ENCODE measurements at regions not wholly inside any gene's neighbourhood (a gene's known extent, or its start where the extent isn't known, plus 50 kb on each side); places are given as distances from the start of the nearest gene placed in this dataset.
A peak's percentile ranks its signal among the peaks of the same experiment; 100 is the strongest.

DNA sequence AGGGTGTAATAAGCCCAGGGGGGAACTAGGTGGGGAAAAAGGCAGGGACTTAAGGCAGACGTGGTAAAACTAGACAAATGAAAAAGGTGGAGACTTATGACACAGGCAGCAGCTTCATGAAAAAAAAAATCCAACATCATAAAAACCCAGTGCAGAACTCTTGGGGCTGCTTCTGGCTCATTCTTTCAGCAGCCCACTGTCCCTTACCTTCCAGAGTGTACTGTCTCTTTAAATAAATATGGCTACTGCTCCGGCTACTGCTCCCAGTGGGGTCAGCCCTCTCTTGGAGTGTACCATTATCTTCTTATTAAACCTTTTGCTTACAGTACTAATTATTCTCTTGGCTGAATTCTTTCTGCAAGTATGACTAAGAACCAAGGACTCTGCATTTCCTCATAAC lies 699.5 kb downstream of the DSC3 start:
- no peak for DNase-seq (ENCODE audit: low spot score)

- no peak for DNase-seq (ENCODE audit: low spot score)
Measured at GRCh38 chr18:30342675-30343074, 699.9 kb downstream of the DSC3 start.

DNA sequence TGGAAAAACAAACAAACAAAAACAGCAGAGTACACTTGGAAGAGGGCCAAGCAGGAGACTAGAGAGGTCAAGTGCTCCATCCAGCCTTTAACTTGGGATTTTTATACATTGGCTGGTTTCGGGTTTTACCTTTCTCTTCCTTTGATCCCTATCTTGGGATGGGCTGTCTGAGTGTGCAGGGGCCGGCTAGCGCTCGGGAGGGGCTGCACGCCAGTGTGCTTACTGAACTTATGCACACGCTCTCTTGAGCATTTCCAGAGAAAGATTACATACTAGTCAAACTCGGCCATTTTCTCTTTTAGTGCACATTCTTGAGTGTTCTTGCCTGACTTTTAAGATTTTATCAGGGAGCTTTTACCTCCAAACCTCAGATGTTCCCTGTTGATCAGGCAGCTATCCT lies 707.8 kb downstream of the DSC3 start:
- no peak for DNase-seq (ENCODE audit: low spot score)

GRCh38 chr18:30333310-30333709 lies 709.2 kb downstream of the DSC3 start:
- no peak for DNase-seq (ENCODE audit: low spot score)

GRCh38 chr18:30328839-30329238 lies 713.7 kb downstream of the DSC3 start:
- DNase-seq (ENCODE audit: low spot score) = no peak

DNA sequence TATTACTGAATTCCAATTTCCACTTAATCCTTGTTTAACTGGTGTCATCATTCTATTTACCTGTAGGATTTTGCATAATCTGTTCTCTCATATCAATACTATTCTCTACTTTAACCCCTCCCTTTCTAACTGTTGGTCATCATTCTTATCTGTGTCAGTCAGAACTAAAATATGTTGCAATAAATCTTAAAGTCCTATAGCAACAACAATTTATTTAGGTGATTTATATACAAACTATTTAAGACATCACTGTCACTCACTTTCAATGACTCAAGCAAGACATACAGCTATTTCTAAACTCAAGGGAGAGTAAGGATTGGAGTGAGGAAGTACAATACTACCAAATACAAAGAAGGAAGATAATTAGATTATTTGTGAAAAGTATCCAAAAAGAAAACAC lies 740.4 kb downstream of the DSC3 start:
- DNase-seq (ENCODE audit: low spot score) = no peak

- DNase-seq (ENCODE audit: low spot score) = no peak
Measured at GRCh38 chr18:30298769-30299168, 743.8 kb downstream of the DSC3 start.

- no peak for DNase-seq (ENCODE audit: low spot score)
Measured at GRCh38 chr18:30288662-30289414, 753.7 kb downstream of the DSC3 start.

GRCh38 chr18:30280861-30281470 lies 761.6 kb downstream of the DSC3 start:
- peak; percentile 9 for DNase-seq (ENCODE audit: low spot score)

DNA sequence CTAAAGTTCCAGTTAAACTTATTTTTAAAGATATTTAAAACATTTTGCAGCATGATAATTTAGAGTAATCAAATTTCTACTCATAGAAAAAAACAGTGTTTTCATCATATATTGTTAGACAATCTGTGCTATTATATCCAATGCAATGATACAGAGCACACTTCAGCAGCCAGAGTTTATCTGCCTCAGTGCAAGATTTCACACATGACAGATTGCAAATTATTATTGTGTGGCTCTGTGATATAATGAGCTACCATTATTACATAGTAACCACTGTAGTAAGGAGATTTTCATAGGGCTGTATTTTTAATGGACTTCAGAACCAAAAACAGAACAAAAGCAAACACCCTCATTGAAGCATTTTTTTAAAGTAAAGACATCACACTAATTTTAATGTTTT lies 762.4 kb downstream of the DSC3 start:
- no peak for DNase-seq (ENCODE audit: low spot score)

DNA sequence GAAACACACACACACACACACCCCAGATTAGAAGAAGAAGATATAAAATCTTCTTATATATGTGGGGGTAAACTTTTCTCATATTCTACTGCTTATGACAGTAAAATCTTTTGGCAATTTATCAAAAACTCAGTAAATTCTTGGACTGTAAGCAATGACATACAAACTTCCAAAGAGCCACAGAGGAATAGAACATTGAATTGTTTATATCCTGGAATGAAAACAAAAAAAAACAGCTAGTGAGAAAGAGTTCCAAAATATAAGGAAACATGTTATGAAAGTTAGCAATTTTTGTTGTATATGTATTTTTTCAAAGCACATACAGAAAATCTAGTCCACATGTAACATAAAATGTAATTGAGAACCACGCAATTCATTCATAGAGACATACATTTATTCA lies 764.9 kb downstream of the DSC3 start:
- no peak for DNase-seq (ENCODE audit: low spot score)

- no peak for DNase-seq (ENCODE audit: low spot score)
Measured at GRCh38 chr18:30271716-30272115, 770.8 kb downstream of the DSC3 start.

DNA sequence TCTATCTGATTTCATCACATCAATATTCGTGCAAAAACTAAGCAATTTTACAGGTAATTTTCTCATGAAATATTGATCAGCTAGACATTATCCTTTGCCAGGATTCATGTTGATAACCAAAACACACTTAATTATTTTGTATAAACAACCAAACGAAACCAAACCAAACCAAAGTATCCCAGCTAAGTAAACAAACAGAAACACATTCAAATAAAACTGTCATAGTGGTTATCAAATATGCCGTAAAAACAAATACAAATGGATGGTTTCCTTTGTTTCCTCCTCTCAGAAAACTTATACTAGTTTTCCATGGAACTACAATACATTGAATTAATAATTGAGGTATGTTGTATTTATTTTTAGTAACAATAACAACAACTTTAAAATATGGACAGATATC lies 777.4 kb downstream of the DSC3 start:
- DNase-seq (ENCODE audit: low spot score) = no peak

DNA sequence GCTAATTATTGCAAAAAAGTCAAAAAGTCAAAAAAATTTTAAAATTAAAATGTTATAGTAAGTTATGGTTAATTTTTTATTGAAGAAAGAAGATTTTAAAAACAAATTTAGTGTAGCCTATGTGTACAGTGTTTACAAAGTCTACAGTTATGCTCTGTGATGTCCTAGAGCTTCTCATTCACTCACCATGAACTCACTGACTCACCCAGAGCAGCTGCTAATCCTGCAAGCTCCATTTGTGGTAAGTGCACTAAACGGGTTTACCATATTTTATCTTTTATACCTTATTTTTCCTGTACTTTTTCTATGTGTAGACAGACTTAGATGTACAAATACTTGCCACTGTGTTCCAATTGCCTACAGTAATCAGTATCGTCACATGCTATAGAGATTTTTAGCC lies 788.2 kb downstream of the DSC3 start:
- no peak for DNase-seq (ENCODE audit: low spot score)

DNA sequence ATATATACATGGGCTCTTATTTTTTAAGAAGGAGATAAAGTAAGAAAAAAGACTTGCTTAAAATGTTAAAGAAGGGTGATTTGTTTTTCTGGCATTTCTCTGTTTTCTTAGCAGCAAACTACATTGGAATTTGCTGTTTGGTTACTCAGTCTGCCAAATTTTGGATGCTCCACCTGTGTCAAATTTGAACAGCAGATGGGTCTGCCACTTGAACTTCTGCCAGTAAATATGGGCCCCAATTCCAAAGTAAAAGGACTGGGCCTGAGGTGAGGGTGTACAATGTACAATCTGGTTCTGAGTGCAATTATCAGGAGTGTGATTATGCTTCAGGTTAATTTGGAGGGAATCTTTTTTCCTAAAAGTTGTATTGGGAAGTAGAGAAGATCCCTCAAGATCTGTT lies 794.5 kb downstream of the DSC3 start:
- DNase-seq (ENCODE audit: low spot score) = no peak

- no peak for DNase-seq (ENCODE audit: low spot score)
Measured at GRCh38 chr18:30245766-30246455, 796.6 kb downstream of the DSC3 start.

DNA sequence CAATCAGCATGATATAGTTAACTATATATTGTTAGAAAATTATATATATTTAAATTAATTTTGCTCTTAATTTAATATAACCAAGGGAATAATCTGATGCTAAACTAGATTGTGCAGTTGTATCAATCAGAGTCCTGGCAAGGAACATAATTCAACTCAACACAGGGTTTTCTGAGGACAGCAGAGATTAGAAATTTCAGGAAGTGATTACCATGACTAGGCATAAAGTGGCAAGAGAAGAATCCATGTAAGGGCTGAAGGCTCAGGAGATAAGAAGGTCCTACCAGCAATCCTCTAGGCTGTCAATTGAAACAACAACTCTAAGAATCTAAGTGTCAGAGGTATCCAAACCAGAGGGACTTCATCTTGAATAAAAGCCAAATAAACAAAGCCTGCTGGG lies 807.8 kb downstream of the DSC3 start:
- DNase-seq (ENCODE audit: low spot score) = no peak

DNA sequence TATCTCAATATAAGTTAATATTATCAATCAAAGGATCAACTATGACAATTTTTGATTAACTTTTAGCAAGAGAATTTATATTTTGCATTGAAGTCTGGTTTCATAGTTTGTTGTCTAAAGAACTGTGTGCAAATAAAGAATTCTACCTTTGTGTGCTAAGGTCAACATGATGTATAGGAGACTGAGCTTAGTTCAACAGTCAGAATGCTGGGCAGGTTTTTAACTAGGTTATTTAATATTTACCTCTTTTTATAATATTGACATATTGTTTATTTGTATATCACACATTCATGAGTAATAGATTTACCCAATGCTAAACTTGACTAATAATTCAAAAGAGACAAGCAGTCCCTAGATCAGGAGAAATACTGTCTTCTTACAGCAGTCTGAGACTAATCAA lies 831.4 kb downstream of the DSC3 start:
- DNase-seq (ENCODE audit: low spot score) = no peak

GRCh38 chr18:30208546-30208945 lies 834.0 kb downstream of the DSC3 start:
- DNase-seq (ENCODE audit: low spot score) = no peak

GRCh38 chr18:30192216-30192615 lies 850.3 kb downstream of the DSC3 start:
- no peak for DNase-seq (ENCODE audit: low spot score)

- DNase-seq (ENCODE audit: low spot score) = no peak
Measured at GRCh38 chr18:30186245-30186644, 856.3 kb downstream of the DSC3 start.

- peak; percentile 7 for DNase-seq (ENCODE audit: low spot score)
Measured at GRCh38 chr18:30177056-30177455, 865.5 kb downstream of the DSC3 start.

- DNase-seq (ENCODE audit: low spot score) = no peak
Measured at GRCh38 chr18:30175621-30176225, 866.8 kb downstream of the DSC3 start.

Data from AG20443 (cell line).